RWPE1 (cell line): ENCODE measurements at regions not wholly inside any gene's neighbourhood (a gene's known extent, or its start where the extent isn't known, plus 50 kb on each side); places are given as distances from the start of the nearest gene placed in this dataset.
A peak's percentile ranks its signal among the peaks of the same experiment; 100 is the strongest.

ENCODE experiments used
- CTCF ChIA-PET: fragments of 350-600 bp; sonication (Branson Sonifier 250); formaldehyde crosslinking; extraction: SDS; loops from one replicate; lab custom pipeline; 2021; lab: Yijun Ruan, JAX
- POLR2A ChIA-PET: fragments of 400-600 bp; formaldehyde crosslinking; extraction: SDS; loops from one replicate; lab custom pipeline; 2020; ENCODE audit warnings: antibody characterized with exemption; ENCODE audit not compliant: low non-redundant PET; lab: Yijun Ruan, JAX
- DNase-seq: peaks from one replicate; pipeline ENCODE4 v3.0.0; 2012; ENCODE audit warnings: low spot score
- H3K27ac ChIP-seq: fragments of 450-650 bp; 2 replicates; pipeline ENCODE4 v1.5.1; 2017
- CTCF ChIP-seq: fragments of 450-650 bp; conservative IDR thresholded peaks from 2 replicates; pipeline ENCODE4 v1.5.1; 2017; ENCODE audit warnings: low read depth, mild to moderate bottlenecking

- ChIA-PET CTCF (no interaction called here), POLR2A (no interaction called here)
- no peak for DNase-seq
- no peak overlapping the region for H3K27ac ChIP-seq
- no peak for TF ChIP-seq CTCF
These were observed 97.4 kb upstream of the ELOVL5 start for GRCh38 chr6:53446151-53446550.

GRCh38 chr6:53441761-53442160 lies 93.0 kb upstream of the ELOVL5 start:
- DNase-seq = no peak
- H3K27ac ChIP-seq = no peak overlapping the region
- ChIA-PET POLR2A (no interaction called here), CTCF (no interaction called here)
- no peak for TF ChIP-seq CTCF

DNA sequence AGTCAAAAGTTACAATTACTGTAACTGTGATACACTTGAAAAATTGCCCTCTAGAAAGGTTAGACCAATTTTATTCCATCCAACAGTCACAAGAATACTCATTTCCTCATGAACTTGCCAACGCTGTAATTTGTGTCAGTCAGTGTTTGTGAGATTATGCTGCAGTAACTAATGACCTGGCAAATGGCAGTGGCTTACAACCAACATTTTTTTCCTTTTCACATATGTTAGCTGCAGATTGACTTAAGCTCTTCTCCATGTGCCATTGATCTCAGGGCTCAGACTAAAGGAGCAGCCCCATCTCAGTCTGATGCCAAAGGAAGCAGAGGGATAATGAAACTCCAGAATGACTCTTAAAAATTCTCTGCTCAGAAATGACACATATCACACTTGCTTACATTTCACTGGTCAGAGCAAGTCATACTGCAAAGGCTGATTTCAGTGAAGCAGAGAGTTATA lies 92.3 kb upstream of the ELOVL5 start:
- no peak overlapping the region for H3K27ac ChIP-seq
- POLR2A ChIA-PET = no interaction called here
- TF ChIP-seq CTCF = no peak
- CTCF ChIA-PET = no interaction called here
- DNase-seq = no peak

- H3K27ac ChIP-seq = no peak overlapping the region
- POLR2A ChIA-PET = no interaction called here
- DNase-seq = no peak
- no peak for TF ChIP-seq CTCF
- CTCF ChIA-PET = interaction anchor here (0.6 kb wide), 1 partner anchor 68 kb away, joined by 3 read pairs; no protein-coding TSS in a partner anchor
These were observed 91.7 kb upstream of the ELOVL5 start for GRCh38 chr6:53440336-53440945.

DNA sequence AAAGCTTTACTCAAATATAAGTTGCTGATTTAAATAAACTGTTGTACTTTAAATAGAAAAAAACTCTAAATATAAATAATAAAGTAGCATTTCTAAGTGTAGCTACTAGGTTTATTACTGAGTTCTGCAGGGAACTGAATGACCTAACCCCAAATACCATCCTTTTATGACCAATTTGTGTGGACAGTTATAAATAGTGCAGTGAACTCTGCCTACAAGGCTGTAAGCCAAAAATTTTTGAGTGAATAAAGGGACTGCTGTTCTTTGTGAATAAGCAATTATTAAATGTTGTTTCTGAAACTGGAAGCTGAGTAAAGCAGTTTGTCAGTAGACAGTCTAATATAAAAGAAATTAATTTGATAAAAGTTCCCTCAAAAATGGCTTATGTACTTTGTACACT lies 90.8 kb upstream of the ELOVL5 start:
- POLR2A ChIA-PET = no interaction called here
- no peak overlapping the region for H3K27ac ChIP-seq
- no peak for DNase-seq
- no peak for TF ChIP-seq CTCF
- CTCF ChIA-PET = interaction anchor here (0.6 to 0.7 kb wide), 2 partner anchors 69 to 105 kb away, joined by 3 read pairs; no protein-coding TSS in a partner anchor

DNA sequence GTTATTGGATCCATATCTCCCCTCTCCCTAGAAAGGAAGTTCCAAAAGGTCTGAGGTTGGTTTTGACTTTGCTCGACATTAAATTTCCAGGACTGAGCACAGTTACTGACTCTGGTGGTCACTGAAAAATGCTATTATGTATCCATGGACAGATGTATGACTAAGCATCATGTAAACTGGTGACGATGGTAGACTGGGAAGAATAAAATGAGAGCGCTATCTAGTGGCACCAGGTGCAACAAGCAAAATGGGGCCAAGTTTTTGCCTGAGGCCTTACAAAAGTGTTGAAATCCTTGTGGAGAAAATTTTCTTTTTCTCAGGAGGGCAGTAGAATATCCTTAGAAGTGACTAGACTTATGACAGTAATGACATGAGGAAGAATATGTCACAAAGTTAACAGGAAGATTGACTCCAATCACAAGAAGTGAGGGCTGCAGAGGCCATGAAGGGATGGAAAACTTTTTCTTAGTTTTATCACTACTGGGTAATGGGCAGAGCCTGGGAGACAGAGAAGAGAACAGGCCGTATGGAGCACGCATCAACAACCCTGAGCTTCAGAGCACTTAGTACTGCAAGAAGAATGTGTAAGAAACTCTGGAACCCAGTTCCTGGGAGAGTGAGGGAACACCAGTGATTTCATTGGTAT lies 88.9 kb upstream of the ELOVL5 start:
- TF ChIP-seq CTCF = peak; percentile 52
- DNase-seq = peak; percentile 46
- POLR2A ChIA-PET = no interaction called here
- H3K27ac ChIP-seq = no peak overlapping the region
- CTCF ChIA-PET = no interaction called here
